ENCODE measurements at regions not wholly inside any gene's neighbourhood (a gene's known extent, or its start where the extent isn't known, plus 50 kb on each side); places are given as distances from the start of the nearest gene placed in this dataset.
A peak's percentile ranks its signal among the peaks of the same experiment; 100 is the strongest.

- Histone ChIP-seq H3K27ac (no peak overlapping the region), H3K4me1 (replicated peaks in 1 of 2) (peaks cover 0 to 15% of the 10 kb centered on the region in 2 donors), H3K4me3 (no peak overlapping the region)
- in situ Hi-C loops (cut with MboI; ENCODE audit: low pct_unique_long_range_greater_than_20kb in 2 of 9, low sequenced_read_pairs in 9 of 9, unreplicated experiment in 9 of 9): no loop called here
- no peak for ATAC-seq (replicated peaks in 6 of 8)
- WGBS, 10 experiments: 0 to 95% (median 81%) methylated on average over 3 to 4 of the region's 4 CpGs
Measured at GRCh38 chr4:177948853-177949252, 506.6 kb upstream of the AGA start.

DNA sequence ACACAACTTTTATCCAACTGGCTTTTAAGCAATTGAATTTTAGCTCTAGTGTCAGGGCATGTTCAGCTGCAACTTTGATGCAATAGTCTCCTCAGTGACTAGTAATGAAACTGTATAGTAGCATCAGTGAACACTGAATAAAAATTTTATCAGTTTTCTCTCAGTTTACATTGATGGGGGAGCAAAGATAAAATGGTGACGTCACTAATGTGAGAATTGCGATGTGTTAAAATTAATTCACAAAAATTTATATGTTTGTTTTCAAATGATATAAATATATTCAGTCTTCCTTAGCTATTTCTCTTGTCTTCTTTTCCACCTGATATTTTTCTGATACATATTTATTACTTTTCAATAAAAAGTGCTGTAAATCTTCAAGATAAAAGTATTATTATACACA, 508.8 kb upstream of the AGA start:
- in situ Hi-C loops (cut with MboI; ENCODE audit: low pct_unique_long_range_greater_than_20kb in 2 of 9, low sequenced_read_pairs in 9 of 9, unreplicated experiment in 9 of 9): no loop called here
- 3 to 100% (median 90%) methylated on average over 2 of the region's 2 CpGs; no CpG with 5 or more reads in 1 of the 10 experiments for WGBS, 10 experiments
- ATAC-seq (replicated peaks in 6 of 8): no peak
- peaks cover 0 to 15% of the 10 kb centered on the region in 2 donors for H3K4me1 ChIP-seq (replicated peaks in 1 of 2)
- no peak overlapping the region for H3K27ac ChIP-seq
- H3K4me3 ChIP-seq: no peak overlapping the region

- in situ Hi-C loops (cut with MboI; ENCODE audit: low pct_unique_long_range_greater_than_20kb in 2 of 9, low sequenced_read_pairs in 9 of 9, unreplicated experiment in 9 of 9): no loop called here
- 17 to 100% (median 70%) methylated on average over 1 to 2 of the region's 2 CpGs; no CpG with 5 or more reads in 3 of the 10 experiments for WGBS, 10 experiments
- ATAC-seq (replicated peaks in 6 of 8): no peak
Measured at GRCh38 chr4:177952723-177953122, 510.5 kb upstream of the AGA start.

GRCh38 chr4:177957596-177958360, 515.5 kb upstream of the AGA start:
- WGBS, 10 experiments: 1 to 100% (median 84%) methylated on average over 2 to 5 of the region's 5 CpGs
- ATAC-seq (replicated peaks in 6 of 8): no peak
- Histone ChIP-seq H3K4me1 (replicated peaks in 1 of 2) (peaks cover 0 to 7% of the 10 kb centered on the region in 2 donors), H3K4me3 (no peak overlapping the region), H3K27ac (no peak overlapping the region)
- in situ Hi-C loops (cut with MboI; ENCODE audit: low pct_unique_long_range_greater_than_20kb in 2 of 9, low sequenced_read_pairs in 9 of 9, unreplicated experiment in 9 of 9): no loop called here

More at GRCh38 chr4:177952723-177953122, 510.5 kb upstream of the AGA start:
- Histone ChIP-seq H3K4me1 (replicated peaks in 1 of 2) (peaks cover 0 to 11% of the 10 kb centered on the region in 2 donors), H3K4me3 (no peak overlapping the region), H3K27ac (no peak overlapping the region)

DNA sequence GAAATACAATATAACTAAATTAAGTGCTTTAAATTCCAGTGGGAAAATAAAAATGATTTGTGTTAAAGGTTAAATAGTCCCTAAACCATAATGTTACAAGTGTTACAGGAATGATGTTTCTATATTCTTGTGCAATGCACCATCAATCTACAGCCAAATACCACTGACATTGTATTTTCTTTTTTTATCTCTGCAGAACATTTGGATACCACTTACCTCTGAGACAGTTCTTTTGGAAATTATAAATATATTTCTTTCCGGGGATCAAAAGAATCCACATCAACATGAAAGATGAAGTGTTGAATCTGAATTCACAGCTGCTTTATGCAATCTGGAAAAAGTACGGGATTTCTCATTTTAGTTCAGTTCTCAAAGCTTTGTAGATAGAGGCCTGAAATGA, 518.3 kb upstream of the AGA start:
- Histone ChIP-seq H3K27ac (no peak overlapping the region), H3K4me1 (replicated peaks in 1 of 2) (peaks cover 0 to 7% of the 10 kb centered on the region in 2 donors), H3K4me3 (no peak overlapping the region)
- in situ Hi-C loops (cut with MboI; ENCODE audit: low pct_unique_long_range_greater_than_20kb in 2 of 9, low sequenced_read_pairs in 9 of 9, unreplicated experiment in 9 of 9): no loop called here
- WGBS, 10 experiments: 5 to 100% (median 95%) methylated on average over 2 of the region's 2 CpGs; no CpG with 5 or more reads in 1 of the 10 experiments
- ATAC-seq (replicated peaks in 6 of 8): no peak

DNA sequence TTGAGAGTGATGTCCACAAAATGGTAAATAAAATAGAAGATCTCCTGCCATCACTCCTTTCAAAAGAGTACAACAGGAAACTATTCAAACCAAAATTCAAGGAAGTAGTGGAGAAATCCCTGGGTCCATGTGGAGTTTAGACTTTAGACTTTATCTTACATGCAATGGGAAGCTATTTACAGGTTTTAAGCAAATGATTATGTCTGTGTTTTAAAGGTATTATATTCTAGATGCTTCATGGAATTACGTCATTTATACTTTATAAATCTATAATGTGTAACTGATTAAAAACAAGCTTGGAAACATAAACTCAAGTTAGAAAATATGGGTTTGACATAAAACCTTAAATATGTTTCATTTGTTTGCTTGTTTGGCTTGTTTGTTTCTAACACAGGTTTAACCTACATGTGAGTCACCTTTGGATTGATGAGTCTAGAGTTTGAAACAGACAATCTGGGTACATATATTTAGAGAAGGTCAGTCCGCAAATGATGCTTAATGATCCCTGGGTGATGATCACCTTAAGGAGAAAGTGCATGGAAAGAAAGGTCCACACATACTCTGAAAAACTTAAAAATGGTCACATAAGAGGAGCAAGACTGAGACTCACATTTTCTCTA, 519.6 kb upstream of the AGA start:
- H3K4me3 ChIP-seq: no peak overlapping the region
- ATAC-seq (replicated peaks in 6 of 8): no peak
- WGBS, 10 experiments: 29 to 100% (median 91%) methylated on average over 1 to 2 of the region's 2 CpGs; no CpG with 5 or more reads in 2 of the 10 experiments
- H3K27ac ChIP-seq: no peak overlapping the region
- peaks cover 0 to 7% of the 10 kb centered on the region in 2 donors for H3K4me1 ChIP-seq (replicated peaks in 1 of 2)
- in situ Hi-C loops (cut with MboI; ENCODE audit: low pct_unique_long_range_greater_than_20kb in 2 of 9, low sequenced_read_pairs in 9 of 9, unreplicated experiment in 9 of 9): no loop called here

DNA sequence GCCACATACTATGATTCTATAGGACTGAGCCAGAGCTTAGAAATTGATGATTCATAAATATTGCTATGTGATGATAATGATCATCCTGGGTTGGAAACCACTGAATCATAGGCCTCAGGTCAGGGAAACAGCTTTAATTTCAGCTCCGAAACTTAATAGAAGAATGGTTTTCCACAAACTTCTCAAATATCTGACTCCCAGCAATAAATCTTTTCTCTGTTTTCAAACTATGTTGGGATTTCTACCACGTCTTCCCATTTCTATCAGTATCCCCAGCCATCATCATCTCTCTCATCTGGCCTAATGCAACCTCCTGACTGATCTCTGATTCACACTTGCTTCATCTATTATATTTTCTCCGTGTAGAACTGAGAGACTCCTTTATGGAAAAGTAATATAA, 521.8 kb upstream of the AGA start:
- 0 to 90% (median 56%) methylated on average over 1 to 3 of the region's 3 CpGs; no CpG with 5 or more reads in 1 of the 10 experiments for WGBS, 10 experiments
- Histone ChIP-seq H3K4me1 (replicated peaks in 1 of 2) (peaks cover 0 to 7% of the 10 kb centered on the region in 2 donors), H3K27ac (no peak overlapping the region), H3K4me3 (no peak overlapping the region)
- in situ Hi-C loops (cut with MboI; ENCODE audit: low pct_unique_long_range_greater_than_20kb in 2 of 9, low sequenced_read_pairs in 9 of 9, unreplicated experiment in 9 of 9): no loop called here
- ATAC-seq (replicated peaks in 6 of 8): no peak

DNA sequence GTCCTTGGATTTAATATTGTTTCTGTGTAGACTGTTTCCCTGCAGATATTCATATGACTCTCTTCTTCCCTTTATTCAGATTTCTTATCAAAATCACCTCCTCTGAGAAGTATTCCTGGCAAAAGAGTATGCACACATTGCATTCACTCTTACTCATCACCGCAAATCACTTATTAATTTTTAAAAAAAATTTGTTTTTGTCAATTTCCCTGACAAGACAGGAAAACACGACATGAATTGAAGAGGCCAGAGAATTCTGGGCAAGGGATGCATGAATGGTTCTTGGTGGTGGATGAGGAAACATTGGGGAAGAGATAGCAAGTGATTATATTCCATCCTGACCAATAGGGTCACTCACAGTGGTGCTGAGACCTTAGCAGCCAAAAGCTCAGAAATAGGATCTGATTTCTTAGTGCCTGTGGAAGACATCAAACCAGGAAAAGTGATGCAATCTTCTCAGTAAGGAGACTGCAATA, 522.5 kb upstream of the AGA start:
- 10 to 100% (median 40%) methylated on average over 1 to 2 of the region's 2 CpGs; no CpG with 5 or more reads in 1 of the 10 experiments for WGBS, 10 experiments
- H3K4me1 ChIP-seq (replicated peaks in 1 of 2): peaks cover 0 to 3% of the 10 kb centered on the region in 2 donors
- H3K27ac ChIP-seq: no peak overlapping the region
- in situ Hi-C loops (cut with MboI; ENCODE audit: low pct_unique_long_range_greater_than_20kb in 2 of 9, low sequenced_read_pairs in 9 of 9, unreplicated experiment in 9 of 9): no loop called here
- no peak overlapping the region for H3K4me3 ChIP-seq
- ATAC-seq (replicated peaks in 6 of 8): peak in 1 of 8 experiments; percentile 43

DNA sequence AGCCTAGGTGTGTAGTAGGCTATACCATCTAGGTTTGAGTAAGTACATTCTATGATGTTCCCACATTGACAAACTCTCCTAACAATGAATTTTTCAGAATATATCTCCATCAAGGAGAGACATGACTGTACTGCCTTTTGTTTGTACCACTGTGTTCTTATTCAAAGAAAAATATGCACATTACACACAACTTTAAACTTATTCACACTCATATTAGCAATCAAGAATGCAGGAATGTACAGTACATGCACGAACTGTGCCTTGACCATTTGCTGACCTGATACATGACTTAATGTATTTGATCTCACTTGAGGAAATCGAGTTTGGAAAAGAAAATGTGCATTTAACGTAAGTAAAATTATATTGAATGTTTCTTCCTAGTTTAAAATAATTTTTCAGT, 525.1 kb upstream of the AGA start:
- WGBS, 10 experiments: 0 to 100% (median 70%) methylated on average over 1 to 3 of the region's 3 CpGs; no CpG with 5 or more reads in 1 of the 10 experiments
- in situ Hi-C loops (cut with MboI; ENCODE audit: low pct_unique_long_range_greater_than_20kb in 2 of 9, low sequenced_read_pairs in 9 of 9, unreplicated experiment in 9 of 9): no loop called here

GRCh38 chr4:177968817-177969442, 526.7 kb upstream of the AGA start:
- no peak overlapping the region for H3K27ac ChIP-seq
- H3K4me1 ChIP-seq (replicated peaks in 1 of 2): no peaks in the 10 kb centered on the region
- WGBS, 10 experiments: 0 to 100% (median 72%) methylated on average over 1 to 4 of the region's 4 CpGs
- peak in 5 of 8 experiments; percentile 51 to 83 (median 70) for ATAC-seq (replicated peaks in 6 of 8)
- no peak overlapping the region for H3K4me3 ChIP-seq
- in situ Hi-C loops (cut with MboI; ENCODE audit: low pct_unique_long_range_greater_than_20kb in 2 of 9, low sequenced_read_pairs in 9 of 9, unreplicated experiment in 9 of 9): no loop called here

More for the DNA sequence above, 525.1 kb upstream of the AGA start:
- H3K4me3 ChIP-seq: no peak overlapping the region
- H3K4me1 ChIP-seq (replicated peaks in 1 of 2): no peaks in the 10 kb centered on the region
- peak in 2 of 8 experiments; percentile 30 to 52 for ATAC-seq (replicated peaks in 6 of 8)
- no peak overlapping the region for H3K27ac ChIP-seq

GRCh38 chr4:177974461-177974860, 532.2 kb upstream of the AGA start:
- ATAC-seq (replicated peaks in 6 of 8): peak in 1 of 8 experiments; percentile 33
- in situ Hi-C loops (cut with MboI; ENCODE audit: low pct_unique_long_range_greater_than_20kb in 2 of 9, low sequenced_read_pairs in 9 of 9, unreplicated experiment in 9 of 9): no loop called here
- peaks cover 4 to 9% of the 10 kb centered on the region in 2 donors for H3K4me1 ChIP-seq (replicated peaks in 1 of 2)

GRCh38 chr4:177975315-177975987, 533.2 kb upstream of the AGA start:
- in situ Hi-C loops (cut with MboI; ENCODE audit: low pct_unique_long_range_greater_than_20kb in 2 of 9, low sequenced_read_pairs in 9 of 9, unreplicated experiment in 9 of 9): no loop called here
- H3K27ac ChIP-seq: no peak overlapping the region
- H3K4me3 ChIP-seq: no peak overlapping the region
- 5 to 32% (median 21%) methylated on average over 1 to 2 of the region's 2 CpGs; no CpG with 5 or more reads in 2 of the 10 experiments for WGBS, 10 experiments
- peaks cover 4 to 9% of the 10 kb centered on the region in 2 donors for H3K4me1 ChIP-seq (replicated peaks in 1 of 2)
- peak in 5 of 8 experiments; percentile 84 to 96 (median 89) for ATAC-seq (replicated peaks in 6 of 8)

More at GRCh38 chr4:177974461-177974860, 532.2 kb upstream of the AGA start:
- H3K27ac ChIP-seq: no peak overlapping the region
- no peak overlapping the region for H3K4me3 ChIP-seq
- WGBS, 10 experiments: 0 to 89% (median 50%) methylated on average over 1 of the region's 1 CpG; no CpG with 5 or more reads in 2 of the 10 experiments
